ENCODE measurements at regions not wholly inside any gene's neighbourhood (a gene's known extent, or its start where the extent isn't known, plus 50 kb on each side); places are given as distances from the start of the nearest gene placed in this dataset.

DNA sequence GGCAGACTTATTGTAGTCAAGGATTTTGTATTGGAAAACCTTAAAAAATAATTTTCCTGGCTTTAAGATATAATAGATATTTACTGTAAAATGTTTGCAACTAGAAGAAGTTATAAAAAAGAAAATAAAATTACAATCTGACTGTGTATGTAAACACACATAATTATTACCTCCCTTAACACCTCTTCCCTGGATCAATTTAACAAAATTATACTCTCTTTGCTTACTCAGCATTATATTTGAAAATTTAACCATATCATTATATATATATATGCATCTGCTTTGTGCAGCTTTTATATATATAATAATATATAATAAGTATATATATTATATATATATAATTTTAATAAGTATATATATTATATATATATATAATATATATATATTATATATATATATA, 131.7 kb upstream of the FAM98A start:
- no peak overlapping the region for H3K4me3 ChIP-seq (replicated peaks; ENCODE audit: insufficient read depth, low read length)
- no peak overlapping the region for H3K27ac ChIP-seq (replicated peaks)
- TF ChIP-seq POLR2AphosphoS5 (IDR thresholded peaks at IDR 0.05; ENCODE audit: low read depth) (no peak), GABPA (IDR thresholded peaks at IDR 0.05; ENCODE audit: low read depth) (no peak)
- TF ChIP-seq, protein P1, sequence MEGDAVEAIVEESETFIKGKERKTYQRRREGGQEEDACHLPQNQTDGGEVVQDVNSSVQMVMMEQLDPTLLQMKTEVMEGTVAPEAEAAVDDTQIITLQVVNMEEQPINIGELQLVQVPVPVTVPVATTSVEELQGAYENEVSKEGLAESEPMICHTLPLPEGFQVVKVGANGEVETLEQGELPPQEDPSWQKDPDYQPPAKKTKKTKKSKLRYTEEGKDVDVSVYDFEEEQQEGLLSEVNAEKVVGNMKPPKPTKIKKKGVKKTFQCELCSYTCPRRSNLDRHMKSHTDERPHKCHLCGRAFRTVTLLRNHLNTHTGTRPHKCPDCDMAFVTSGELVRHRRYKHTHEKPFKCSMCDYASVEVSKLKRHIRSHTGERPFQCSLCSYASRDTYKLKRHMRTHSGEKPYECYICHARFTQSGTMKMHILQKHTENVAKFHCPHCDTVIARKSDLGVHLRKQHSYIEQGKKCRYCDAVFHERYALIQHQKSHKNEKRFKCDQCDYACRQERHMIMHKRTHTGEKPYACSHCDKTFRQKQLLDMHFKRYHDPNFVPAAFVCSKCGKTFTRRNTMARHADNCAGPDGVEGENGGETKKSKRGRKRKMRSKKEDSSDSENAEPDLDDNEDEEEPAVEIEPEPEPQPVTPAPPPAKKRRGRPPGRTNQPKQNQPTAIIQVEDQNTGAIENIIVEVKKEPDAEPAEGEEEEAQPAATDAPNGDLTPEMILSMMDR (IDR thresholded peaks at IDR 0.05; ENCODE audit: insufficient read depth, low read length), result no peak
- DNase-seq (ENCODE audit: low read depth in 1 of 2, low spot score in 1 of 2), result no peak
- no peaks in the 10 kb centered on the region for H3K27me3 ChIP-seq (ENCODE audit: insufficient read depth, poor library complexity, severe bottlenecking)

DNA sequence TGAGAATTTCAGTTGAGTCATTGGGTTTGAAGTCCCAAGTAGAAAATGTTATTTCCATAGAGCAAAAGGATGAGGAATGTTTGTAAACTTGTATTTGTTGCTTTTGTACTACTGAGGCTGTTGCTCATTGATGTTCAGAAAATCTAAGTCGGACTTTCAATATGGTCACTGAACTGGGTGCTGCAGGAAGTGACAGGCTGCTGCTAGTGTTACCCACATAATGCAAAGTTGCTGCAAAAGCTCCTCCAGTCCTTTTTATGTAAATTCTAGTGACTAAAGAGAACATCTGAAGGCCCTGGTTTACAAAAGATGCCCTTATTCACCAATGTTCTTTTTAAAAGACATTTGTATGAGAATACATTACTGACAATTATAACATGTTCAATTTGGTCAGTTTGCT, 131.1 kb upstream of the FAM98A start:
- no peaks in the 10 kb centered on the region for H3K27me3 ChIP-seq (ENCODE audit: insufficient read depth, poor library complexity, severe bottlenecking)
- DNase-seq (ENCODE audit: low read depth in 1 of 2, low spot score in 1 of 2), result no peak
- TF ChIP-seq SPI1 (IDR thresholded peaks at IDR 0.05; ENCODE audit: borderline replicate concordance, low read depth), result no peak
- TF ChIP-seq POLR2AphosphoS5 (IDR thresholded peaks at IDR 0.05; ENCODE audit: low read depth), result no peak
- TF ChIP-seq, protein P1 (IDR thresholded peaks at IDR 0.05; ENCODE audit: insufficient read depth, low read length), result no peak
- H3K27ac ChIP-seq (replicated peaks), result no peak overlapping the region
- no peak overlapping the region for H3K4me3 ChIP-seq (replicated peaks; ENCODE audit: insufficient read depth, low read length)

DNA sequence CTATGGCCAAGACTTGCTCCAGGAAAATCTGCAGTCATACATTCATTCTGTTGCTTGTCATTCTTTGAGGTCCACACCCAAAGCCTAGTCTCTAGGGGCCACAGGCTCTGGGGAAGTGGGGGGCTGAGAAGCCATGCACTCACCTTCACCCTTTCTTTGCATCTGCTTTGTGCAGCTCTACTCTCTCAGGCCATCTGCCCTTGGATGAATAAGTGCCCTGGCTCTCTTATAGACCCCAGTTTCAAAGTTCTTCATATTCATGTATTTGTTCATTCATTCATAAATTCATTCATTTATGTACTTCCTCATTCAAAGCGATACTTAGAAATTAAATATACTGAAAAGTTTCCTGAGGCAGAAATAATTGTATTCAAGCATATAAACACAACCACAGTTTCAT, 130.3 kb upstream of the FAM98A start:
- TF ChIP-seq SPI1 (IDR thresholded peaks at IDR 0.05; ENCODE audit: borderline replicate concordance, low read depth) (no peak), GABPA (IDR thresholded peaks at IDR 0.05; ENCODE audit: low read depth) (no peak), POLR2AphosphoS5 (IDR thresholded peaks at IDR 0.05; ENCODE audit: low read depth) (no peak)
- TF ChIP-seq, protein P2, sequence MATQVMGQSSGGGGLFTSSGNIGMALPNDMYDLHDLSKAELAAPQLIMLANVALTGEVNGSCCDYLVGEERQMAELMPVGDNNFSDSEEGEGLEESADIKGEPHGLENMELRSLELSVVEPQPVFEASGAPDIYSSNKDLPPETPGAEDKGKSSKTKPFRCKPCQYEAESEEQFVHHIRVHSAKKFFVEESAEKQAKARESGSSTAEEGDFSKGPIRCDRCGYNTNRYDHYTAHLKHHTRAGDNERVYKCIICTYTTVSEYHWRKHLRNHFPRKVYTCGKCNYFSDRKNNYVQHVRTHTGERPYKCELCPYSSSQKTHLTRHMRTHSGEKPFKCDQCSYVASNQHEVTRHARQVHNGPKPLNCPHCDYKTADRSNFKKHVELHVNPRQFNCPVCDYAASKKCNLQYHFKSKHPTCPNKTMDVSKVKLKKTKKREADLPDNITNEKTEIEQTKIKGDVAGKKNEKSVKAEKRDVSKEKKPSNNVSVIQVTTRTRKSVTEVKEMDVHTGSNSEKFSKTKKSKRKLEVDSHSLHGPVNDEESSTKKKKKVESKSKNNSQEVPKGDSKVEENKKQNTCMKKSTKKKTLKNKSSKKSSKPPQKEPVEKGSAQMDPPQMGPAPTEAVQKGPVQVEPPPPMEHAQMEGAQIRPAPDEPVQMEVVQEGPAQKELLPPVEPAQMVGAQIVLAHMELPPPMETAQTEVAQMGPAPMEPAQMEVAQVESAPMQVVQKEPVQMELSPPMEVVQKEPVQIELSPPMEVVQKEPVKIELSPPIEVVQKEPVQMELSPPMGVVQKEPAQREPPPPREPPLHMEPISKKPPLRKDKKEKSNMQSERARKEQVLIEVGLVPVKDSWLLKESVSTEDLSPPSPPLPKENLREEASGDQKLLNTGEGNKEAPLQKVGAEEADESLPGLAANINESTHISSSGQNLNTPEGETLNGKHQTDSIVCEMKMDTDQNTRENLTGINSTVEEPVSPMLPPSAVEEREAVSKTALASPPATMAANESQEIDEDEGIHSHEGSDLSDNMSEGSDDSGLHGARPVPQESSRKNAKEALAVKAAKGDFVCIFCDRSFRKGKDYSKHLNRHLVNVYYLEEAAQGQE (IDR thresholded peaks at IDR 0.05; ENCODE audit: insufficient replicate concordance, low read depth), result no peak
- TF ChIP-seq, protein P1 (IDR thresholded peaks at IDR 0.05; ENCODE audit: insufficient read depth, low read length), result no peak
- H3K27ac ChIP-seq (replicated peaks), result no peak overlapping the region
- no peaks in the 10 kb centered on the region for H3K27me3 ChIP-seq (ENCODE audit: insufficient read depth, poor library complexity, severe bottlenecking)
- no peak overlapping the region for H3K4me3 ChIP-seq (replicated peaks; ENCODE audit: insufficient read depth, low read length)
- DNase-seq (ENCODE audit: low read depth in 1 of 2, low spot score in 1 of 2), result no peak

GRCh38 chr2:33728106-33728505, 129.0 kb upstream of the FAM98A start:
- TF ChIP-seq POLR2AphosphoS5 (IDR thresholded peaks at IDR 0.05; ENCODE audit: low read depth) (no peak), SPI1 (IDR thresholded peaks at IDR 0.05; ENCODE audit: borderline replicate concordance, low read depth) (no peak), GABPA (IDR thresholded peaks at IDR 0.05; ENCODE audit: low read depth) (no peak)
- TF ChIP-seq, protein P1 (IDR thresholded peaks at IDR 0.05; ENCODE audit: insufficient read depth, low read length), result no peak
- TF ChIP-seq, protein P2 (IDR thresholded peaks at IDR 0.05; ENCODE audit: insufficient replicate concordance, low read depth), result no peak

More at GRCh38 chr2:33728106-33728505, 129.0 kb upstream of the FAM98A start:
- no peaks in the 10 kb centered on the region for H3K27me3 ChIP-seq (ENCODE audit: insufficient read depth, poor library complexity, severe bottlenecking)
- no peak overlapping the region for H3K4me3 ChIP-seq (replicated peaks; ENCODE audit: insufficient read depth, low read length)
- no peak for DNase-seq (ENCODE audit: low read depth in 1 of 2, low spot score in 1 of 2)
- H3K27ac ChIP-seq (replicated peaks), result no peak overlapping the region

All from HL-60 (cell line).